Ovary (tissue), 3 donors: ENCODE measurements at regions not wholly inside any gene's neighbourhood (a gene's known extent, or its start where the extent isn't known, plus 50 kb on each side); places are given as distances from the start of the nearest gene placed in this dataset.

ENCODE experiments used
- POLR2A ChIP-seq: fragments of 450-650 bp; IDR thresholded peaks from one replicate; pipeline ENCODE4 v1.6.1; 2017; ENCODE audit warnings: antibody characterized with exemption, mild to moderate bottlenecking, moderate library complexity
- TF ChIP-seq, protein P1 (sequence below), 3 donors: fragments of 450-650 bp in 2 of 3; fragments of 200-600 bp in 1 of 3; IDR thresholded peaks; one replicate each; pipeline versions ENCODE4 v1.5.1 to v1.8.0; 2016 to 2022; ENCODE audit warnings: antibody characterized with exemption in 3 of 3, mild to moderate bottlenecking in 1 of 3
- donor health status: DM: no; HTN: no; CAD: no.

DNA sequence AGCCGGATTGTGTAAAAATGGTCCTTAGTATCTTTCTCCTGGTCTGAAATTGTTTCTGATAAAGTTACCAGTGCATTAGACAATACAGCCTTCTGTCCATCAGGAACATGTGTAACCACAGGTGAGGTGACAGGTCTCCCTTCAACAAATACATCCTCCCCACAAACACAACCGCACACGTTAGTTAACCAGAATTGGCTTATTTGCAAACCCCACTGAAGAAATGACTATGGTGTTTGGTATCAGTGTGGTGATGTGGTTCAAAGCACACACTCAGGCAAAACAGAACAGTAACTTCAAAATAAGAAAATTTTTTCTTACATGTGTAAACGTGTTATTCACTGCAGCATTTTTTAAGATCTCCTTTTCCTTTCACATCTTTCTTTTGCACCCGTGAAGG lies 517.2 kb upstream of the NR5A2 start:
- TF ChIP-seq, protein P1, sequence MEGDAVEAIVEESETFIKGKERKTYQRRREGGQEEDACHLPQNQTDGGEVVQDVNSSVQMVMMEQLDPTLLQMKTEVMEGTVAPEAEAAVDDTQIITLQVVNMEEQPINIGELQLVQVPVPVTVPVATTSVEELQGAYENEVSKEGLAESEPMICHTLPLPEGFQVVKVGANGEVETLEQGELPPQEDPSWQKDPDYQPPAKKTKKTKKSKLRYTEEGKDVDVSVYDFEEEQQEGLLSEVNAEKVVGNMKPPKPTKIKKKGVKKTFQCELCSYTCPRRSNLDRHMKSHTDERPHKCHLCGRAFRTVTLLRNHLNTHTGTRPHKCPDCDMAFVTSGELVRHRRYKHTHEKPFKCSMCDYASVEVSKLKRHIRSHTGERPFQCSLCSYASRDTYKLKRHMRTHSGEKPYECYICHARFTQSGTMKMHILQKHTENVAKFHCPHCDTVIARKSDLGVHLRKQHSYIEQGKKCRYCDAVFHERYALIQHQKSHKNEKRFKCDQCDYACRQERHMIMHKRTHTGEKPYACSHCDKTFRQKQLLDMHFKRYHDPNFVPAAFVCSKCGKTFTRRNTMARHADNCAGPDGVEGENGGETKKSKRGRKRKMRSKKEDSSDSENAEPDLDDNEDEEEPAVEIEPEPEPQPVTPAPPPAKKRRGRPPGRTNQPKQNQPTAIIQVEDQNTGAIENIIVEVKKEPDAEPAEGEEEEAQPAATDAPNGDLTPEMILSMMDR (IDR thresholded peaks at IDR 0.05) = no peak
- TF ChIP-seq POLR2A = no peak
